Ramos (cell line): ENCODE measurements at regions not wholly inside any gene's neighbourhood (a gene's known extent, or its start where the extent isn't known, plus 50 kb on each side); places are given as distances from the start of the nearest gene placed in this dataset.
"Not testable (repeated sequence)": the region's sequence is repeated elsewhere in the genome, so short reads cannot be mapped to it uniquely, and the experiment has no call there.

Source experiments
- in situ Hi-C: fragments of 300-500 bp; cut with MboI; formaldehyde crosslinking; loops from one replicate; pipeline ENCODE4 v1.14.3; 2022; ENCODE audit warnings: low sequenced_read_pairs; ENCODE audit not compliant: unreplicated experiment

DNA sequence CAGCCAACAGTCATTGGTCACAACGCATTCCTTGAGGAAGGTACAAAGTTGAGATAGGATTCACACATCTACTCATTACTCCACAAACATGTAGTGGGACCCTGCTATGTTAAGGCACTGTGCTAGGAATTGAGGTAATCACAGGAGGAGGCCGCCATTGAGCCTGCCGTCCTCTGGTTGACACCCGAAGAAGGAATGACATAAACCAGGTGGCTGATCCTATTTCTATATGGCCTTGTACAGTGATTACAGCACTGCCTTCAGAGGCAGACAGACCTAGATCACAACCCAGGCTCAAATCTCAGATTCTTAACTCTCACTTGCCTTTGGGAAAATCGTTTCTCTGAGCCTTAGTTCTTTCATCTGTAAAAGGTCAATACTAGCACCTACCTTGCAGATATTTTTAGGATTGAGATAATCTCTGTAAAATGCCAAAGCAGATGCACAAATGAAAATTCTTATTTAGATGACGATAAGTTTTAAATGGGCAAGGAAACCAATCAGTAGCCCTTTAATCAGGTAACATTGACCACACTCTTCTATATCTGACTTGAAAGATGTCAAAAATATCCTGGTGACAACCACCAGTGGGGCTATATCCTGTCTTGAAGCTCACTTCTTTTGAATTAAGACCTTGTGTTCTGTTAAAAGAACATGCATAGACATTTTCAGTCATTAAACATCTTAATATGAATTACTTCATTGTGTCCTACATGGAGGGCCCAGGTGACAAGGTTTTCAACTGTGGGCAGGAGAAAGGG, 251.6 kb downstream of the KCTD12 start:
- in situ Hi-C loops = no loop called here

GRCh38 chr13:76632401-76633044, 253.7 kb downstream of the KCTD12 start:
- in situ Hi-C loops = no loop called here

DNA sequence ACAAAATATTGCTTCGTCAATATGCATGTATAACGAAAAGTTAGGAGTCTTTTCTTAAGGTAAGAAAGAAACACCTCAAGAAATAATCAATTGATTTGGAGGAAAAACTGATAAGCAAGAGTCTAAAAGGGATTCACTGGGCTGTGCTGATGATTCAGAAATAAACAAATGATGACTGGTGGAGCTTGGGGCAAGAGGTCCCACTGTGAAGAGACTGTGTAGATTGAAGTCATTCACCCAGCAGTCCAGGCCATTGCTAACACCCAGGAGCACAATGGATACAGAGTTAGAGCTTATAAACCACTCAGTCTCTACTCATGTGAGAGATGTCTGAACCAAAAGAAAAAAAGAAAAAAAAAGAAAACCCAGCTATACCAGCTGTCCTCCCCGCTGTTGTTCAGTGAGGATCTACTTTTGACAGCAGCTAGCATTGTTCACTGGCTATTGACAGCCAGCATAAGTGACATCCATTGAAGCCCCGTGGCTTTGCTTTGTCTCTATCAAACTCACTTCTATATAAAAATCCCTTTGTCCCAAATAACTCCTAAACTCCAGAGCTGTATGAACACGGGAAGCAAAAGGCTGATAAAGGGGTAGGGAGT, 255.5 kb downstream of the KCTD12 start:
- in situ Hi-C loops = no loop called here

DNA sequence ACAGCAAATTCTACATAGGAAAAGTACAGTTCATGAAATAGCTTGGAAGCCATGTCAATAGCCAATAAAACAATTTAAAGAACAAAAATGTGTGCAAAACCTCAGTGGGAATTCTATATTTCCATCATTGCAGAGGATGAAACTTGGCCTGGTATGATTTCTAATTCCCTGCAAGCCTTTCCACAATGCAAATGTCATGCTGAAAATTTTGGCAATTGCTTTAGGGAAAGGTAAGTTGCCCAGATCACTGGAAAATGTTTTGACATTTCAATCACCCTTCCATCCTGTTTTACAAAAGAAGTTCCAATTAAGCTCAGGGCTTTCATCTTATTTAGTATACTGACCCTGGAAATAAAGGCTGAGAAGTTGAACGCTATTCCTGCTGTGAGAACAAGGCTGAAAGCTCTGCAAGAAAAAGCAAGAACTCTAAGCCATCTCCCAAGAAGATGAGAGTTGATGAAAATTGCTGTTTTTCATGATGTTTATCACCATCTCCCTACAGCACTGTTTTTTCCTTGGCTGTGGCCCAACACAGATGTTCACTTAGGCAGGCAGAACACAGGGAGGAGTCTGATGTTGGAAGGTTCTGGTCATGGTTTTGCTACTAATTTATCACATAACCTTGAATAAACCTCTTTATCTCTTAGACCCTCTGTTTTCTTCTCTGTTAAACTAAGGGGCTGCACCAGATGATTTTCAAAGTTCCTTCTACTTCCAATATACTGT, 263.7 kb downstream of the KCTD12 start:
- in situ Hi-C loops = no loop called here

DNA sequence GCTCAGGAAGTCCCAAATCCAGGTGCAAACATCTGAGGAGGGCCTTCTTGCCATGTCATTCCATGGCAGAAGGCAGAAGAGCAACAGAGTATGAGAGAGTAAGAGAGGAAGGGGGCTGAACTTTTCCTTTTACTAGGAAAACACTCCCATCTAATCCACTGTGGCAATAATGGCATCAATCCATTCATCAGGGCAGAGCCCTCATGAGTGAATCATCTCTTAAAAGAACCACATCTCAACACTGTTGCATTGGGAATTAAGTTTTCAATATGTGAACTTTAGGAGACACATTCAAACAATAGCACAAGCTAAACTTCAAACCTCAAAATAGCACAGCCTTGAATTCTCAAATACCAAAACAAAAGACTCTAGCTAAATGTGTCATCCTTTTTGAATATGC, 264.5 kb downstream of the KCTD12 start:
- in situ Hi-C loops = no loop called here

DNA sequence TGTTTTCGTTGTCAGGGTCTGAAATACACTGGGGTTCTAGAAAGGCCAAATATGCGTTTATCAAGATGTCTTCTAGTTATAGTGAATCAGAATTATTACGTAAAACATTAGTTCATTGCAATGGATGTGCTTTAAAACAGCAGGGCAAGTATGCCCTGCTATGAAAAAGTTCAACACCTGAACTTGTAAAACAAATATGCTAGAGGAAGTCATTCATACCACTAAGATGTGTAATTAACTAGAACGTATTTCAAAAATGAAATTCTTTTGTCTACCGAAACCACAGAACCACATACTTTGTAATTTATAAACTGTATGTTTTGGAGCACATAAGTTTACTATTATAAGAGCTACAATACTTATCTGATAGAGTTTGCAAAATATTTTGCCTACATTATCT, 266.2 kb downstream of the KCTD12 start:
- in situ Hi-C loops = no loop called here

DNA sequence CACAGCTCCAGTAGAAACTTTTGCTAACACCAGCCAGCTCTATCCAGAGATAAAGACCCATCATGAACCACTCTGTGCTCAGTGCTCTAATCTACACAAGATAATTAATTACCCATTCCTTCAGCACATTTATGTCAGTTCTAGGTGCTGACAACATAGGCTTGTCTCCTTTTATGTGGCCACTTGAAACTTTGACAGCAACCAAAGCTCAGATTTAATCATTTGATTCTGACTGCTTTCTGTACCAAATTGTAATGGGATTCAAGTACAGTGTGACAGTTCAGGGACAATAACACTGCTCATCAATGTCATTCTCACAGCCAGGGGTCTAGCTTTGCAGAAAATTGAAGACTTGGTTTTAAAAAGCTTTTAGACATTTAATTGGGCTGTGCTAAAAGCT, 266.6 kb downstream of the KCTD12 start:
- in situ Hi-C loops = no loop called here

DNA sequence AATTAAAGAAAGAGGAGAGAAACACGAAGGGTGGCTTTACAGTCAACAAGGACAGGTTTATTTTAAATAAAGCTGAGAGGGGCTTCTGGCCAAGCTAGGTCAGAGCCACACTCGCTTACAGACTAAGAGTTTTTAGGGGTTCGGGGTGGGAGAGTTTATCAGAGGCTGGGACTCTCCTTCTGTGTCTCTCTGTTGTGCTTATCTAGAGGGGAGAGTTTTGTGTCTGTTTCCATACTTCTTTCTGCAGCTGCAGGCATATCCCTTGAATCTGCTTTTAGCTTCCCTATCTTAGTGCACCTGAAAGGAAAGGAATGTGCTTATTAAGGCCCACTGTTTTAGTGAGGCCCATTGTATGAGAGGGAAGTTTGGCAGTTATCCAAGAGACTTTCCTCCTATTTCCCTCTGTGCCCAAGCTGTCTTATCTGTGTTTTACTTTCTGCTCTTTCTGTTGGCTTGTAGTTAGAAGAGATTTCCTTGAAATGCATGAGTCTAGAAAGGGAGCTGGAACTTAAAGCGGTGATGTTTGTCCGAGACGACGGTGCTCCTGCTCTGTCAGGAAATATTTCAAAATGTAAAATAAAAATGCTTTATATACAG, 275.3 kb downstream of the KCTD12 start:
- in situ Hi-C loops = no loop called here

- in situ Hi-C loops = no loop called here
These were observed 276.6 kb downstream of the KCTD12 start for GRCh38 chr13:76609643-76610042.

DNA sequence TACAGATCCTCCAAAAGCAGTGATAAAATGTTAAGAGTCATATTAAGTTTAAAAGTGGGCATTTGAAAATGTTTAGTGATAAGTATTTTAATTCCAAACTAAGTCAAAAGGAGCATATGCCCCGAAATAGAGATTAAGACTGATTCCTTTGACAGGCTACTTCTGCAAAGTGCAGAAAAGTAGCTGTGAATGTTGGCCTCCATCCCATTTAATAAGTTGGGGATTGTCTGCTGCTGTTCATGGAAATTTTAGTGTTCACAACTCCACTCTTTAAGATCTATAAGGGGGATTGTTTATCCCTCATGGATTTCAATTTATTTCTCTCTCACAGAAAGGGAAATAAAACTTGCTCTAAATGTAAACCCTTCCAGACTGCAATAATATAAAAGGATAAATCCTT, 278.3 kb downstream of the KCTD12 start:
- in situ Hi-C loops = no loop called here

- in situ Hi-C loops = no loop called here
These were observed 286.1 kb downstream of the KCTD12 start for GRCh38 chr13:76600081-76600480.

DNA sequence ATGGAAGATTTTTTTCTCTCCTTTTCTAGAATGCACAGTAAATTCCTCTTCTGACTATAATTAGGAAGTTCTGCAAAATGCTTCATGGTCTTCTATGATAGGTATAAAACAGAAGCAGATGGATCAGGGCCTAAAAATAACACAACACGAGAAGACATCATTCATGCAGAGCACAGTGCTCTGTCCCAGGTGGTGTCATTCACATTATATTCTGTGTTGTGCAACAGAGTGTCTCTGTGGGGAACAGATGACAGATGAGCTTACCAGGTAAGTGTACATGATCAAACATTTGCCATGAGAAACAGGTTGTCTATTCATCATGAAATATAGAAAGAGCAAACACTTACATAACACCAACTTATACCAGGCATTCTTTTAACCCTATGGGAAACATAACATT, 288.3 kb downstream of the KCTD12 start:
- in situ Hi-C loops = no loop called here

GRCh38 chr13:76596216-76596615, 290.0 kb downstream of the KCTD12 start:
- in situ Hi-C loops = no loop called here

DNA sequence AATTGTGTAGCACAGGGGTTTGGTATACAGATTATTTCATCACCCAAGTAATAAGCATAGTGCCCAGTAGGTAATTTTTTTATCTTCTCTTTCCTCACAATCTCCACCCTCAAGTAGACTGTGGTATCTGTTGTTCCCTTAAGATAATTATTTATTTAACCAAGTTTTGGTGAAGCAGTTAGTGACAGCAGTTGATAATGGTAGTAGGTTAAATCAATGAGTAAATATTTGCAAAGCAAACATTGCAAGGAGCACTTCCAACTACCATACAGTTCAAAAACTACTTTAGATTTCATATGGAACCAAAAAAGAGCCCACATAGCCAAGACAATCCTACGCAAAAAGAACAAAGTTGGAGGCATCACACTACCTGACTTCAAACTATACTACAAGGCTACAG, 291.8 kb downstream of the KCTD12 start:
- in situ Hi-C loops = no loop called here

- in situ Hi-C loops = no loop called here
These were observed 299.4 kb downstream of the KCTD12 start for GRCh38 chr13:76586842-76587241.

DNA sequence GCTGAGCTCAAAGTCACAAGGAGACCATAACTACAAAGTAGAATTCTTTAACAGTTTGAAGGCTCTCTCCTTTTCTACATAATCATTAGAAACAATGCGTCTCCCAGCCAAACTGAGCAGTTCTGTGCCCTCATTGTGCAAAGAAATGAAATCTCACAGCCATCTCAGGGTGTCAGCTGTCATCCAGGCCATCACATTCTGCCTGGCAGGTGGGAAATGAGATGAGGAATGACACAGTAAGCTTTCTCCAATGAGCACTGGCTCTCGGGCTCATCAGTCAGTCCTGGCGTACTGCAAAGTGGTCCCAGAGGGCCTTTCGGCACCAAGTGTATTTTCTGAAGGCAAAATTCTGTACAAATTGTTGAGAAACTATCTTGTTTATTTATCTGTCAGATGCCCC, 306.5 kb downstream of the KCTD12 start:
- in situ Hi-C loops = no loop called here

GRCh38 chr13:76575634-76576033, 310.6 kb downstream of the KCTD12 start:
- in situ Hi-C loops = not testable (repeated sequence)

DNA sequence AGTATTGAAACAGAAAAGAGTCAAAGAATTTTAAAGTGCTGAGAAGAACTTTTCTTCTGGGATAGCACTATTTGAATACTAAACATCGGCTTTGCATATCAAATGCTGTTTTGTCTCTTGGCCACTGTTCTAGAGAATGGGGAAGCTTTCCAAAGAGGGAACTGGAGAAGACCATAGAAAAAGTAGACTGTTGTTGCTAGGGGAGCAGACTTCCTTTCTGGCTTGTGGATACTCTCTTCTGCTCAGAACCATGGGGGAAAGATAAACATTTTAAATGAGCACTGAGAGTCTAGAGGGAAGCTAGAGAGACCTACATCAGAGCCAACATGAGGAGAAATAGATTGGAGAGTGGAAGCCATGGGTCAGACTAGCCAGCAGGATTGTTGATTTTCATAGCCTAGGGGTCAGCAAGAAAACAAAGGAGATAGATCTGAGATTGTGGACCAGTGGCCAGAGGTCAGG, 315.7 kb downstream of the KCTD12 start:
- in situ Hi-C loops = no loop called here

GRCh38 chr13:76556627-76557026, 329.6 kb downstream of the KCTD12 start:
- in situ Hi-C loops = no loop called here

DNA sequence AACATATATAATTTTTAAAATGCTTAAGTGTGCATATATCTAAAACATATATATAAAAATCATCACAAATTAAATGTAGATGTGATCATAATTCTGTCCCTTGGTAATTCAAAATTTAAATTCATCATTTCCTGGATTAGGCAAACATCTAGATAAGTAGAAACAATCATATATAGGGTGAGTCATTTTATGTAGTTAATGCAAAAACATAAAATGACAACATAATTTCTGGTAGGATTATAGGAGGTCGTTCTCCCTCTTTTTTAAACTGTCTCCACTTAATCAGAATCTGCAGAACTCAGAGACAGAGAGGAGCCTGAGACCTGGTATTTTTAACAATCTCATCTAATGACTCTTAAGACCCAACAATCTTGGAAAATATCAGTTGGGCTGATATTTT, 333.4 kb downstream of the KCTD12 start:
- in situ Hi-C loops = no loop called here
